Amniotic stem cell (primary cell): ENCODE measurements at regions not wholly inside any gene's neighbourhood (a gene's known extent, or its start where the extent isn't known, plus 50 kb on each side); places are given as distances from the start of the nearest gene placed in this dataset.

ENCODE experiments used
- DNase-seq: peaks from one replicate; lab custom pipeline; 2025; lab: John Stamatoyannopoulos, UW

GRCh38 chr6:54059683-54060082, 51.6 kb upstream of the MLIP start:
- no peak for DNase-seq

- no peak for DNase-seq
Observed at GRCh38 chr6:54060286-54060685, 51.0 kb upstream of the MLIP start.
